Activated T-cell treated with anti-CD3 and anti-CD28 coated beads, Interleukin-2, amount 50 U/mL, for 1 hour (primary cell): ENCODE measurements at regions not wholly inside any gene's neighbourhood (a gene's known extent, or its start where the extent isn't known, plus 50 kb on each side); places are given as distances from the start of the nearest gene placed in this dataset.

Experiments
- DNase-seq: peaks from one replicate; pipeline ENCODE4 v3.0.0-alpha.2; 2020

- no peak for DNase-seq
These were observed 776.4 kb downstream of the TYW1 start for GRCh38 chr7:67773081-67773480.

- DNase-seq: no peak
These were observed 780.5 kb downstream of the TYW1 start for GRCh38 chr7:67777119-67777518.

DNA sequence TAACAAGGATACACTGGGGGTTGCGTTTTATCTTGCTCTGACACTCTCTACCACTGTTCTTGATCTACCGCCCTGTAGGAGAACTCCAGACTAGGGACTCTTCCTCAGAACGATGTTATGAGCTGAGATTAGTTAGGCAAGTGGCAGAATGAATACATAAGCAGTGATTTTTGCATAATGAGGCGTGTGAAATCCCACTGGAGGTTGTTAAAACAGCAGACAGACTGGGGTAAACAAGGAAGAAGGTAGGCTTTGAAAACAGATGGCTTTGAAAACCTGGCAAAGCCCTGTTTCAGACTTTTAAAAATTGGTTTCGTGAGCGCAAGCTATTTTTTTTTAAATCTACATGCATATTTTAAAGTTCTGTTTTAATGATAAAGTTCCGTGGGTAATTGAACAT is 785.2 kb downstream of the TYW1 start:
- no peak for DNase-seq

GRCh38 chr7:67786021-67786420 is 789.4 kb downstream of the TYW1 start:
- no peak for DNase-seq

DNA sequence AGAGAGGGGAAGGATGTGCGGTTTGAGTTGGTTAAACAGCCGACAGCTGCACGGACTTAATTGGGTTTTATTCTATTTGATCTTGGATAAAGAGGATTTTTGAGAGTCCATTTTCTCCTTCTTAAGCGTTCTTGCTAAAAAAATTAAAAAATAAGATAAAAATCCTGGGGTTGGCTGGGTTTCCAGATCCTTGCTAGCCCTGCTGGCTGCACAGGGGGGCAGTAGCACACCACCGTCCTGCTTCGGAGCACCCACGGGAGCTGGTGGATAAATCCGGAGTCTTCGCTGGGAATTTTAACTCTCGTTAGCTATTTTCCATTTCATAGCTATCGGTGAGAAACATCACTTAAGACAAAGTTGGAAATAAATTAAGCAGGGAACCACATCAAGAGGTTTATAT is 792.0 kb downstream of the TYW1 start:
- DNase-seq: no peak

- DNase-seq: no peak
These were observed 795.3 kb downstream of the TYW1 start for GRCh38 chr7:67791918-67792317.

GRCh38 chr7:67794544-67794943 is 797.9 kb downstream of the TYW1 start:
- no peak for DNase-seq

- DNase-seq: no peak
These were observed 807.2 kb downstream of the TYW1 start for GRCh38 chr7:67803789-67804188.

GRCh38 chr7:67805921-67806471 is 809.4 kb downstream of the TYW1 start:
- no peak for DNase-seq

DNA sequence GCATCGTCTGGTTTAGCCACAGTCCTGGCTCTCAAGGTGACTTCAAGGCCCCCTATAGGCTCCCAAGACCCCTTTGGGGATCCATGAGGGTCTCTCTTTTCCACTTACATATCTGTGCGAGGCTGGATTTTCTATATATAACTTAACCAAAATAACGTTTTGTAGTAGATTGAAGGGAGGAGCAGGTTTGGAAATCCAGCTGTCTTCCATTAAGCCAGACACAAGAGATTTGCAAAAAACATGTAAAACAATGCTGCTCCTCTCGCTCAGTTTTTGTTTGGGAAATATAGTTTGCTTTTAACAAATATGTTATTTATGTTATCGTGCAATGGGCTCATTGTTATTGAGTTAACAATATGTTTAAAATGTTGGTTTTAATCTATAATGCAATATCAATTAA is 811.2 kb downstream of the TYW1 start:
- DNase-seq: no peak

DNA sequence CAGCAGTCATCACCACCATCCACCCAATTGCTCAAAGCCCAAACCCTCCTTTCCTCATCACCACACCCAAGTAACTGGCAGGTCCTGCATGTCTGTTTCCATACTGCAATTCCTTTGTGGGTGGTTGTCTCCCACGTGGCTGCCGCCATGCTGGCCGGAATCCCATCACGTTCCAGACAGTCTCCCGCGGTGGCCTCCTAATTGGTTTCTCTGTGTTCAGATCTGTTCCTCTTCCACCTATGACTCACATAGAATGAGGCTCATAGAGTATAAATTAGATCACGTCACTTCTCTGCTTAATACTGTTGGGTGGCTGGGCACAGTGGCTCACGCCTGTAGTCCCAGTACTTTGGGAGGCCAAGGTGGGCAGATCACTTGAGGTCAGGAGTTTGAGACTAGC is 813.0 kb downstream of the TYW1 start:
- DNase-seq: no peak

DNA sequence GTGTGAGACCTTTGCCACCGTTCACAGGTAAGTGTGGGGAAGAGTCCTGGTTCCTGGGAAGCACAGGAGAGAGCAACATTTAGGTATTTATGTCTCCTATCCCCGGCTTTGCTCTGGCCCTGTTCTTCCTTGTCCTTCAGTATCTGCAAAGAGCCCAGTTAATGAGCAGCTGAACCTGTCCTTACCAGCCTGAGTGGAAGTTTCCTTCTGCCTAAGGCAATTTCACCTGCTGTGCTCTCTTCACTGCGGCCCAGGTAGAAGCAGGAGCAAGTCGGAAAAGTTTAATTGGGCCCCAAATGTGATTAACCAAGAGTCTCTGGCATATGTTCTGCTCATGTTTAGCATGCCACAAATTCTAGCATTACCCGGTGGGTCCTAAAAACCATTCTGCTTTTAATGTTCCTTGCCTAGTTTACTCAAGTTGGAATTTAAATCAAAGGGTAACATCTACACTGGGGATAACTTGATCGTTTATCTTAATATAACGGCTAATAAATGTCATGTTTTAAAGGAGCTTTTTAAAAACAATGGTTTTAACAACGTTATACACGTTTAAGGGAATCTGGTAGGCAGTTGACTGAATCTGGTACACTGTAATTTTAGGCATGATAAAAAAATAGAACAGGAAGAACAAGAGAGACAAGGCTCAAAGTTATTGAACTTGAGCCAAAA is 817.1 kb downstream of the TYW1 start:
- no peak for DNase-seq

GRCh38 chr7:67817481-67817880 is 820.8 kb downstream of the TYW1 start:
- no peak for DNase-seq

DNA sequence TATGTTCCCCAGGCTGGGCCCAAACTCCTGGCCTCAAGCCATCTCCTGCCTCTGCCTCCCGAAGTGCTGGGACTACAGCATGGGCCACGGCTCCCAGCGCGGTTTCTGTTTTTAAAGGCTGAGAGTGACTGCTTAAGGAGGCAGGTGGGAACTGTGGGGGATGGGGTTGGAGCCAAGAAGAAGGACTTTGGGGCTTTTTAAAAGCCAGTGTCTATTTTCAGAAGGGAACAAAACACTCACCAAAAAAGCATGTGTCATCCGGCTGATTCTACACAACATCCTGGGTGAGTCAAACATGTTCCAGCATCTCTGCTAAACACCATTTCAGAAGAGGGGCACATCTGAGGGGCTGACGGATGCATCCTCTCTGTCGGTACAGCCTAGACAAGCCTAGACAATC is 824.5 kb downstream of the TYW1 start:
- no peak for DNase-seq

- DNase-seq: no peak
These were observed 826.7 kb downstream of the TYW1 start for GRCh38 chr7:67823345-67823744.

DNA sequence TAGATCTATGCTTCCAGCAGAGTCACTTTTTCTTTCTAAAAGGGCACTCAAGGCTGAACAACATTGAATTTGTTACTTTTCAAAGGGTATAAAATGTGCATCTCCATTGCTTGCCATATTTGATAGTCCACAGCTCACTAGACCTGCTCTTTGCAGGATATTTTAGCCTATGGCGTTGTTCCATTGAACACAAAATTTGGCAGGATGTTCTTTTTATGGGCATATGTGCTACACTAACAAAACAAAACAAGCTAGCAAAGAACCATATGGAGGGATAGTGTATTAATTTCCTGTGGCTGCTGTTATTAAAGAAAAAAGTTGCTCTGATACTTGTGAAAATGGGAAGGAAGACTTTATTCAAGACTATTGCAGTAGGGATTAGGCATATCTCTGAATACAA is 828.7 kb downstream of the TYW1 start:
- no peak for DNase-seq

- no peak for DNase-seq
These were observed 845.3 kb downstream of the TYW1 start for GRCh38 chr7:67841896-67842295.

DNA sequence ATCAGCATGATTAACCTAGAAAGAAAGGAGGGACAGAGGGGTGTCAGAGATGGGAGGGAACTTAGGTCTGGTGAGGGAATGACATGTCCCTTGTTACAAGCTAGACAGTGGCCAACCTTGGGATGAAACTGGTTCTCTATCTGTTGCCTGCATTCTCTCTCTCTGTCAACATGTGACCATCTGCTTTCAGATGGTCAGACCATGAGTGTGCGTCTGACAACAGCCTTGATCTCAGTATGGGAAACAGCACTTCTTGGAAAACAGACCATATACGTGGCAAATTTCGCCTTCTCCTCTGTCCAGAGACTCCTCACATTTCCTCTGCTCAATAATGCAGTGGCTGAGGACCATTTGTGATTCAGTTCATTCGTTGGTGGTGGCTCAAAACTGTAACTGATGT is 845.9 kb downstream of the TYW1 start:
- DNase-seq: no peak

GRCh38 chr7:67843001-67843565 is 846.5 kb downstream of the TYW1 start:
- DNase-seq: no peak

- no peak for DNase-seq
These were observed 847.0 kb downstream of the TYW1 start for GRCh38 chr7:67843615-67844014.

DNA sequence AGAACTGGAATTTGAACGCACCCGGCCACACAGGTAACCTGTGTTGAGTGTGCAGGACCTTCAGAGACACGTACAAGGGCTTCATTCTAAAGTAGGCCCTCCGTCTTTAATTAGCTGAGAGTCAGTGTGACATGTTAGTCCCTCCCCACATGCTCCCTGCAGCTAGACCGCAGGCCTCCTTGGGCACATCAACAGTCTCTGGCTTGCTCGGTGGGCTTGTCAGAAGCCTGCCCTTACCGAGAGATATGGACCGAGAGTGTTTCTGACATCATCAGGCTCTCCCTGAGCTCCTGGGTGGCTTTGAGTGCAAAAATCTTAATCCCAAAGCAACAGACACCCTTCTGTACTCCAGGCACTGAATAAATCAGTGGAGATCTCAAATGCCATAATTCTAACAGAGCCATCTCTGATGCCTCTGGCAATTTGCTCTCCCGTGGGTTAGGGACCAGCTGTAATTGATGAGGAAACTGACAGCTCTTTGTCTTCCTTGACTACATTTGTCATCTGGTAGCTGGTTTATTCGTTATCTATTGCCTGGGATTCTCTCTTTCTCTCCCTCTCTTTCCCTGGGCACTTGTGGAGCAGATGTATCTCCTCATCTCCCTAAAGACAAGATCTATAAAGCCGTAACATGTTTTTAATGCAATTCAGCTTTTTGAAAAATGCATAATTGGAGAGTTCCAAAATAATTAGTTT is 850.6 kb downstream of the TYW1 start:
- DNase-seq: no peak

- DNase-seq: no peak
These were observed 857.9 kb downstream of the TYW1 start for GRCh38 chr7:67854221-67855178.

DNA sequence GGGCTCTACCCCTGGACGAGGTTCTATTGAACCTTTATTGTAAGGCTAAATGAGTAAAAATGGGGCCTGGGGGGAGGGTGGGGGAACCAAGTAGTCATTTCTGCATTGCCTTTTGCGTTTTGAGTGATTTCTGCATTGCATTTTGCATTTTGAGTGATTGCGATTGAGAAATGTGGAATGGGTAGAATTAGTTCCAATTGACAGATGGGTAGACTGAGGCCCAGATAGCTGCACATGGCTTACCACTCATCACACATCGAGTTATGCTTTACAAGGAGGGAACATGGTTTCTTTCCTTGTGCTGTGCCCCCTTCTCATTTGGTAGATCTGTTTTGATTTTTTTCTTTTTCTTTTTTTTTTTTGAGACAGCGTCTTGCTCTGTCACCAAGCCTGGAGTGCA is 858.7 kb downstream of the TYW1 start:
- no peak for DNase-seq
